ENCODE measurements at regions not wholly inside any gene's neighbourhood (a gene's known extent, or its start where the extent isn't known, plus 50 kb on each side); places are given as distances from the start of the nearest gene placed in this dataset.

DNA sequence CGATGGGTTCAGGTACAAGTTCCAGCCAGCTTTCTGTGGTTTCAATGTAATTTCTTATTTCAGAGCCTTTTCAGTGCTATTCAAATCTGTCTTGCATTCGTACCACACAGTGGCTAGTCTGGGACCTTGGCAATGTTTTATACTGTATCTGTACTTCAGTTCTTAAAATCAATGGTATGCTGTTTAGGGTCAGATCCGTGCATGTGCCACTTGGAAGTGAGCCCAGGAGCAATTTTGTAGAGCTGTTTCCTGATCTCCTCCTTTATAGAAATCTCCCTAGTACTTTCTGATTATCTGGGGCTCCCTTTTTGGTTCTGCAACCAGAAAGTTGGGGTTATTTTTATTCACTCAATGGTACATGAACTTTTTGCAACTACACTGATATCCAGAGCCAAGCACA, 59.5 kb upstream of the NDUFB4 start:
- TF ChIP-seq EZH2 (IDR thresholded peaks at IDR 0.05) (no peak), POLR2AphosphoS5 (IDR thresholded peaks at IDR 0.05; ENCODE audit: borderline replicate concordance, low read depth, low read length) (no peak)

Measured in SK-N-MC (cell line).